Keratinocyte (primary cell): ENCODE measurements at regions not wholly inside any gene's neighbourhood (a gene's known extent, or its start where the extent isn't known, plus 50 kb on each side); places are given as distances from the start of the nearest gene placed in this dataset.

Experiments used
- DNase-seq: peaks from one replicate; pipeline ENCODE4 v3.0.0-alpha.2; 2011; ENCODE audit warnings: low read depth, missing footprints, low spot score
- FAIRE-seq: peaks from 2 replicates; lab custom pipeline; 2011; peaks lifted over from hg19 to GRCh38; lab: Jason Lieb, UNC
- H2AFZ ChIP-seq: 2 replicates; pipeline ENCODE4 v1.6.0; 2012; ENCODE audit warnings: low read length, control low read depth, inconsistent platforms; ENCODE audit not compliant: control insufficient read depth
- H3K27ac ChIP-seq: 2 replicates; pipeline ENCODE4 v1.5.1; 2011; ENCODE audit warnings: low read length; ENCODE audit not compliant: control insufficient read depth, insufficient read depth
- H3K27me3 ChIP-seq: 3 replicates; pipeline ENCODE4 v1.6.0; 2011; ENCODE audit warnings: low read length; ENCODE audit not compliant: control insufficient read depth, insufficient read depth; ENCODE audit errors: extremely low read depth
- H3K36me3 ChIP-seq, 2 experiments: 2 replicates in 1 of 2; 3 replicates in 1 of 2; pipeline ENCODE4 v1.5.1; 2011; ENCODE audit warnings: low read length in 2 of 2, mild to moderate bottlenecking in 1 of 2; ENCODE audit not compliant: control insufficient read depth in 2 of 2, insufficient read depth in 2 of 2; ENCODE audit errors: extremely low read depth in 1 of 2
- H3K4me1 ChIP-seq: 3 replicates; pipeline ENCODE4 v1.5.1; 2011; ENCODE audit warnings: low read length; ENCODE audit not compliant: control insufficient read depth, insufficient read depth; ENCODE audit errors: extremely low read depth
- H3K4me2 ChIP-seq: 3 replicates; pipeline ENCODE4 v1.6.0; 2011; ENCODE audit warnings: low read depth, low read length; ENCODE audit not compliant: control insufficient read depth, insufficient read depth; ENCODE audit errors: extremely low read depth
- H3K4me3 ChIP-seq, 3 experiments: fragments of 200-600 bp in 1 of 3; sonication (generic) in 1 of 3; 2 replicates in 2 of 3; 3 replicates in 1 of 3; pipeline ENCODE4 v1.5.1; 2011 to 2016; ENCODE audit warnings: low read length in 3 of 3, mild to moderate bottlenecking in 3 of 3, control low read depth in 2 of 3, inconsistent platforms in 1 of 3, low read depth in 1 of 3, mixed read lengths in 1 of 3, mixed run types in 1 of 3, moderate library complexity in 1 of 3; ENCODE audit not compliant: control insufficient read depth in 2 of 3, insufficient read depth in 2 of 3; ENCODE audit errors: extremely low read depth in 1 of 3
- H3K79me2 ChIP-seq: 2 replicates; pipeline ENCODE4 v1.6.0; 2012; ENCODE audit warnings: low read length; ENCODE audit not compliant: control insufficient read depth, insufficient read depth
- H3K9ac ChIP-seq: 3 replicates; pipeline ENCODE4 v1.6.0; 2011; ENCODE audit warnings: low read length; ENCODE audit not compliant: control insufficient read depth, insufficient read depth; ENCODE audit errors: extremely low read depth
- H3K9me1 ChIP-seq: 3 replicates; pipeline ENCODE4 v1.6.0; 2011; ENCODE audit warnings: low read length; ENCODE audit not compliant: control insufficient read depth, insufficient read depth; ENCODE audit errors: extremely low read depth
- H3K9me3 ChIP-seq: 2 replicates; pipeline ENCODE4 v1.5.1; 2012; ENCODE audit warnings: low read depth, low read length; ENCODE audit not compliant: control insufficient read depth
- H4K20me1 ChIP-seq: 3 replicates; pipeline ENCODE4 v1.6.0; 2011; ENCODE audit warnings: low read length; ENCODE audit not compliant: control insufficient read depth, insufficient read depth; ENCODE audit errors: extremely low read depth
- CTCF ChIP-seq, 3 experiments: IDR thresholded peaks in 1 of 3; conservative IDR thresholded peaks in 1 of 3; optimal IDR thresholded peaks in 1 of 3; 2 replicates in 2 of 3; 3 replicates in 1 of 3; pipeline versions ENCODE3 to v1.5.1; 2011; ENCODE audit warnings: low read length in 3 of 3, mild to moderate bottlenecking in 3 of 3, moderate library complexity in 2 of 3, control low read depth in 1 of 3, inconsistent platforms in 1 of 3; ENCODE audit not compliant: insufficient read depth in 2 of 3; ENCODE audit errors: extremely low read depth in 1 of 3
- EZH2 ChIP-seq: IDR thresholded peaks from one replicate; pipeline ENCODE4 v1.6.1; 2012; ENCODE audit warnings: inconsistent platforms, mild to moderate bottlenecking, low read length, moderate library complexity
- dilution Hi-C: fragments of 300-500 bp; cut with MboI; formaldehyde crosslinking; loops from one replicate; pipeline ENCODE4 v1.7.0; 2020; ENCODE audit warnings: low sequenced_read_pairs; ENCODE audit not compliant: extremely low pct_ligation_motif_present

GRCh38 chr3:161619351-161619750 lies 122.7 kb downstream of the OTOL1 start:
- no peaks in the 10 kb centered on the region for H3K9me3 ChIP-seq
- H3K9ac ChIP-seq: no peak overlapping the region
- TF ChIP-seq CTCF (optimal IDR thresholded peaks at IDR 0.05 in 1 of 3, IDR thresholded peaks at IDR 0.05 in 1 of 3, conservative IDR thresholded peaks at IDR 0.05 in 1 of 3; ENCODE audit: extremely low read depth in 1 of 3, insufficient read depth in 2 of 3, low read length in 3 of 3) (no peak), EZH2 (no peak)
- no peak overlapping the region for H2AFZ ChIP-seq
- H3K27ac ChIP-seq: no peak overlapping the region
- H4K20me1 ChIP-seq: no peaks in the 10 kb centered on the region
- no peak overlapping the region for H3K4me2 ChIP-seq
- no peaks in the 10 kb centered on the region for H3K9me1 ChIP-seq
- H3K4me1 ChIP-seq: no peaks in the 10 kb centered on the region
- H3K36me3 ChIP-seq: no peaks in the 10 kb centered on the region
- no peaks in the 10 kb centered on the region for H3K27me3 ChIP-seq
- H3K4me3 ChIP-seq: no peak overlapping the region
- FAIRE-seq: no peak
- dilution Hi-C loops: no loop called here
- DNase-seq: no peak
- no peaks in the 10 kb centered on the region for H3K79me2 ChIP-seq

GRCh38 chr3:161630794-161631193 lies 134.2 kb downstream of the OTOL1 start:
- Histone ChIP-seq H3K79me2 (no peaks in the 10 kb centered on the region), H3K4me3 (no peak overlapping the region), H3K9ac (no peak overlapping the region), H4K20me1 (no peaks in the 10 kb centered on the region), H2AFZ (no peak overlapping the region), H3K36me3 (no peaks in the 10 kb centered on the region), H3K27ac (no peak overlapping the region), H3K9me1 (no peaks in the 10 kb centered on the region), H3K4me2 (no peak overlapping the region), H3K9me3 (no peaks in the 10 kb centered on the region), H3K4me1 (no peaks in the 10 kb centered on the region), H3K27me3 (no peaks in the 10 kb centered on the region)
- dilution Hi-C loops: no loop called here
- DNase-seq: no peak
- TF ChIP-seq EZH2: no peak
- no peak for TF ChIP-seq CTCF (optimal IDR thresholded peaks at IDR 0.05 in 1 of 3, IDR thresholded peaks at IDR 0.05 in 1 of 3, conservative IDR thresholded peaks at IDR 0.05 in 1 of 3; ENCODE audit: extremely low read depth in 1 of 3, insufficient read depth in 2 of 3, low read length in 3 of 3)
- FAIRE-seq: no peak
